ENCODE measurements at regions not wholly inside any gene's neighbourhood (a gene's known extent, or its start where the extent isn't known, plus 50 kb on each side); places are given as distances from the start of the nearest gene placed in this dataset.

- H3K27me3 ChIP-seq (ENCODE audit: control insufficient read depth in 3 of 3, insufficient read depth in 3 of 3, low read length in 2 of 3): peaks cover 0 to 4% (median 0%) of the 10 kb centered on the region in 3 donors
- ATAC-seq (ENCODE audit: insufficient read depth, low FRiP score) (no peak), DNase-seq (no peak)
- 83 to 89% methylated on average over 3 of the region's 3 CpGs for WGBS, 2 donors
- no peak overlapping the region for H3K9ac ChIP-seq (ENCODE audit: insufficient read depth in 1 of 2, low read length in 2 of 2)
- no peak overlapping the region for H3K27ac ChIP-seq (ENCODE audit: low read depth in 1 of 2, low read length in 1 of 2)
- H3K4me3 ChIP-seq: no peak overlapping the region
- H3K9me3 ChIP-seq (ENCODE audit: control insufficient read depth in 4 of 4, insufficient read depth in 3 of 4, low read length in 3 of 4): no peaks in the 10 kb centered on the region
- H3K4me1 ChIP-seq (ENCODE audit: control insufficient read depth in 5 of 5, insufficient read depth in 5 of 5, low read length in 5 of 5): no peaks in the 10 kb centered on the region
- no peaks in the 10 kb centered on the region for H3K36me3 ChIP-seq (ENCODE audit: control insufficient read depth in 4 of 4, insufficient read depth in 4 of 4, low read length in 4 of 4)
- TF ChIP-seq, protein P1, sequence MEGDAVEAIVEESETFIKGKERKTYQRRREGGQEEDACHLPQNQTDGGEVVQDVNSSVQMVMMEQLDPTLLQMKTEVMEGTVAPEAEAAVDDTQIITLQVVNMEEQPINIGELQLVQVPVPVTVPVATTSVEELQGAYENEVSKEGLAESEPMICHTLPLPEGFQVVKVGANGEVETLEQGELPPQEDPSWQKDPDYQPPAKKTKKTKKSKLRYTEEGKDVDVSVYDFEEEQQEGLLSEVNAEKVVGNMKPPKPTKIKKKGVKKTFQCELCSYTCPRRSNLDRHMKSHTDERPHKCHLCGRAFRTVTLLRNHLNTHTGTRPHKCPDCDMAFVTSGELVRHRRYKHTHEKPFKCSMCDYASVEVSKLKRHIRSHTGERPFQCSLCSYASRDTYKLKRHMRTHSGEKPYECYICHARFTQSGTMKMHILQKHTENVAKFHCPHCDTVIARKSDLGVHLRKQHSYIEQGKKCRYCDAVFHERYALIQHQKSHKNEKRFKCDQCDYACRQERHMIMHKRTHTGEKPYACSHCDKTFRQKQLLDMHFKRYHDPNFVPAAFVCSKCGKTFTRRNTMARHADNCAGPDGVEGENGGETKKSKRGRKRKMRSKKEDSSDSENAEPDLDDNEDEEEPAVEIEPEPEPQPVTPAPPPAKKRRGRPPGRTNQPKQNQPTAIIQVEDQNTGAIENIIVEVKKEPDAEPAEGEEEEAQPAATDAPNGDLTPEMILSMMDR (IDR thresholded peaks at IDR 0.05; ENCODE audit: control extremely low read depth, extremely low read depth): no peak
Measured at GRCh38 chr2:100703739-100704138, 116.2 kb upstream of the NPAS2 start.

DNA sequence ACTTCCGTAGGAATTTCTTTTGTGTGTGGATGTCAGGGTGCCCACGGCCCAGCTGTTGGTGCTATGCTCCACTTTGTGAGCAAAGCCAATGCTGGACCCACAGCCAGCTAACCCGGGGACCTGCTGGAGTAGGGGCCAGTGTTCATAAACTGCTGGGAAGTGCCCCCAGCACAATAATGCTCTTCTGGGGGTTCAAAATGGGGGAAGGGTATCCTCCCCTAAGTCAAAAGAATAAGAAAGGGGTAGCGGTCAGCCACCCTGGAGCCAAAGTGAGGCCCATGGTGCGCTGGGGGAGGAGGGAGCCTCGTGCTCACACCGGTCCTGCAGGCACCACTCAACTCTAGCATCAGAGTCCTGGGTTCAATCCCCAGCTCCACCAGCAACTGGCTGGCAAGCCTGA is 115.8 kb upstream of the NPAS2 start:
- H3K4me1 ChIP-seq (ENCODE audit: control insufficient read depth in 5 of 5, insufficient read depth in 5 of 5, low read length in 5 of 5): no peaks in the 10 kb centered on the region
- H3K9ac ChIP-seq (ENCODE audit: insufficient read depth in 1 of 2, low read length in 2 of 2): no peak overlapping the region
- peaks cover 0 to 4% (median 0%) of the 10 kb centered on the region in 3 donors for H3K27me3 ChIP-seq (ENCODE audit: control insufficient read depth in 3 of 3, insufficient read depth in 3 of 3, low read length in 2 of 3)
- whole genome bisulfite sequencing, 2 donors: 89 to 93% methylated on average over 7 of the region's 7 CpGs
- H3K36me3 ChIP-seq (ENCODE audit: control insufficient read depth in 4 of 4, insufficient read depth in 4 of 4, low read length in 4 of 4): no peaks in the 10 kb centered on the region
- TF ChIP-seq, protein P1 (IDR thresholded peaks at IDR 0.05; ENCODE audit: control extremely low read depth, extremely low read depth): no peak
- no peak overlapping the region for H3K4me3 ChIP-seq
- DNase-seq (no peak), ATAC-seq (ENCODE audit: insufficient read depth, low FRiP score) (no peak)
- no peak overlapping the region for H3K27ac ChIP-seq (ENCODE audit: low read depth in 1 of 2, low read length in 1 of 2)
- no peaks in the 10 kb centered on the region for H3K9me3 ChIP-seq (ENCODE audit: control insufficient read depth in 4 of 4, insufficient read depth in 3 of 4, low read length in 3 of 4)

DNA sequence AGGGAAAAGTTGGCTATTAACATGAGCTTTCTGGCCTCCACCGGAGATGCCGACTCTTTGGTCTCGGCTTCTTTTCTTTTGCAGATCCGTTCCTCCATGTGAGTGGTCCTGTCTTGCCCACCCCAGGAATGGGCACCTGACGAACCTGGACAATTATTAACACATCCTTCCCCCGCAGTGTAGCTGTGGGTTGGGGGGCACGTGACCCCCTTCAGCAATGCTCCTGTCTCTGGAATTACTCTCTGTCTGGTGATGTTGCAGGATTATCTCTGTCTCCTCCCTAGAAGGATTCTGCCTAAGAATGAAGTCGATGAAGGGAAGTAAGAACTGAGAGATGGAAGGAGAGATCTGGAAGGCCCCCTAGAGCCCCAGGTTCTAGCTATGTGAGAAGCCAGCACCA is 115.2 kb upstream of the NPAS2 start:
- TF ChIP-seq, protein P1 (IDR thresholded peaks at IDR 0.05; ENCODE audit: control extremely low read depth, extremely low read depth): no peak
- H3K4me3 ChIP-seq: no peak overlapping the region
- no peaks in the 10 kb centered on the region for H3K36me3 ChIP-seq (ENCODE audit: control insufficient read depth in 4 of 4, insufficient read depth in 4 of 4, low read length in 4 of 4)
- no peak for ATAC-seq (ENCODE audit: insufficient read depth, low FRiP score)
- WGBS, 2 donors: 91 to 94% methylated on average over 8 of the region's 8 CpGs
- H3K4me1 ChIP-seq (ENCODE audit: control insufficient read depth in 5 of 5, insufficient read depth in 5 of 5, low read length in 5 of 5): no peaks in the 10 kb centered on the region
- no peak overlapping the region for H3K27ac ChIP-seq (ENCODE audit: low read depth in 1 of 2, low read length in 1 of 2)
- no peaks in the 10 kb centered on the region for H3K27me3 ChIP-seq (ENCODE audit: control insufficient read depth in 3 of 3, insufficient read depth in 3 of 3, low read length in 2 of 3)
- no peak overlapping the region for H3K9ac ChIP-seq (ENCODE audit: insufficient read depth in 1 of 2, low read length in 2 of 2)
- DNase-seq: no peak
- no peaks in the 10 kb centered on the region for H3K9me3 ChIP-seq (ENCODE audit: control insufficient read depth in 4 of 4, insufficient read depth in 3 of 4, low read length in 3 of 4)

Measured in lung (tissue), 11 donors.